ENCODE measurements at regions not wholly inside any gene's neighbourhood (a gene's known extent, or its start where the extent isn't known, plus 50 kb on each side); places are given as distances from the start of the nearest gene placed in this dataset.

- TF ChIP-seq TAF1 (IDR thresholded peaks at IDR 0.05; ENCODE audit: borderline replicate concordance, low read depth, low read length) (no peak), POLR2AphosphoS5 (IDR thresholded peaks at IDR 0.05; ENCODE audit: low read depth, low read length) (no peak), POLR2A (IDR thresholded peaks at IDR 0.05; ENCODE audit: low read depth, low read length) (no peak)
Measured at GRCh38 chr4:30559481-30559880, 160.7 kb upstream of the PCDH7 start.
